Stimulated activated CD8-positive, alpha-beta memory T cell treated with anti-CD3 and anti-CD28 coated beads, Interleukin-4, amount 100 ng/mL, for 24 hours (primary cell): ENCODE measurements at regions not wholly inside any gene's neighbourhood (a gene's known extent, or its start where the extent isn't known, plus 50 kb on each side); places are given as distances from the start of the nearest gene placed in this dataset.
"Not testable (repeated sequence)": the region's sequence is repeated elsewhere in the genome, so short reads cannot be mapped to it uniquely, and the experiment has no call there.

Source experiments
- DNase-seq: peaks from one replicate; pipeline ENCODE4 v3.0.0-alpha.2; 2020; ENCODE audit warnings: low read depth

GRCh38 chr16:86888231-86889053, 310.1 kb downstream of the FOXL1 start:
- no peak for DNase-seq

DNA sequence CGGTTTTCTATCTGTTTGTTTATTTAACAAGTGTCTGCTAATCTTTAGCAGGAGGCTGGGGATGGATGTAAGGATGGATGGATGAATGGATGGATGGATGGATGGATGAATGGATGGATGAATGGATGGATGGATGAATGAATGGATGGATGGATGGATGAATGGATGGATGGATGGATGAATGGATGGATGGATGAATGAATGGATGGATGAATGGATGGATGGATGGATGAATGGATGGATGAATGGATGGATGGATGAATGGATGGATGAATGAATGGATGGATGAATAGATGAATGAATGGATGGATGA, 310.7 kb downstream of the FOXL1 start:
- DNase-seq = not testable (repeated sequence)

DNA sequence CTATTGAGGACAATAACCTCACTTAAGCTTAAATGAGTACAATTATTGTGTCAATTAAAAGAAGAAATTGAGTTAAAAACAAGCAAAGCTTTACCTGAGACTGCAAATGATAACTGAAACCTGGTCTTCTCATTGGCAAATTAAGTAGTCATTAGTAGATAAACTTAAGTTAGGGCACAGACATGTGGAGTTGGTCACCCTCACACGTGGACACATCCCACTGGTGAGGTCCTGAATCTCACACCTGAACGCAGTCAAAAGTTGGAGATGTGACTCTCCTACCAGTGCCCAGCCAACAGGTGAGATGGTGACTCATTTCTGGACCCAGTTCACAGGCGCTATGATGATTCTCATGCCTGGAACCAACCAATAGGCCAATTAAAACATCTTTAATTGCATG, 311.6 kb downstream of the FOXL1 start:
- DNase-seq = no peak

DNA sequence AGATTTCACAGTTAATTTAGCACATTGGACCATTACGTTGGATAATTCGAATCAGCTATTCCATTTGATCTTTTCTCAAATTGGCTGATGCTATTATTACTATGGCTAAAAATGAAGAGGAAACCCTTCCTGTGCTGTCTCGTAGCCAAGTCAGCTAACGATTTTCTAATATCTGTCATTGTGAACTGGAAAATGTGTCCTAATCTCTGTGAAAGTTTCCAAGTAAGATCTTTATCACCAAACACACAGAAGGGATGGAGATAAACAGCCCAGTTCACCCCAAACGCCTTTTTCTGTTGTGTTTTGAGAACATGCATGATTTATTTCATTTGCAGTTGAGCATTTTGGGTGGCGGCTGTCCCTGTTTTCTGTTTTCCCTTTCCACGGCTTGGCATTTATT, 312.8 kb downstream of the FOXL1 start:
- no peak for DNase-seq

DNA sequence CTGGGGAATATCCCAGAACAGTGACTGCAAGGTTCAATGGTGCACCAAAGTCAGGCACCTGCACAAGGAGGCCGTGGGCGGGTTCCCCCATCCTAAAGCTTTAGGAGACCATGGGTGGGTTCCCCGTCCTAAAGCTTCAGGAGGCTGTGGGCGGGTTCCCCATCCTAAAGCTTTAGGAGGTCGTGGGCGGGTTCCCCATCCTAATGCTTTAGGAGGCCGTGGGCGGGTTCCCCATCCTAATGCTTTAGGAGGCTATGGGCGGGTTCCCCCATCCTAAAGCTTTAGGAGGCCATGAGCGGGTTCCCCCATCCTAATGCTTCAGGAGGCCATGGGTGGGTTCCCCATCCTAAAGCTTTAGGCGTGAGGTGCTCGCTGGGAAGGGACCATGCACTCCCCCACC, 313.3 kb downstream of the FOXL1 start:
- no peak for DNase-seq

DNA sequence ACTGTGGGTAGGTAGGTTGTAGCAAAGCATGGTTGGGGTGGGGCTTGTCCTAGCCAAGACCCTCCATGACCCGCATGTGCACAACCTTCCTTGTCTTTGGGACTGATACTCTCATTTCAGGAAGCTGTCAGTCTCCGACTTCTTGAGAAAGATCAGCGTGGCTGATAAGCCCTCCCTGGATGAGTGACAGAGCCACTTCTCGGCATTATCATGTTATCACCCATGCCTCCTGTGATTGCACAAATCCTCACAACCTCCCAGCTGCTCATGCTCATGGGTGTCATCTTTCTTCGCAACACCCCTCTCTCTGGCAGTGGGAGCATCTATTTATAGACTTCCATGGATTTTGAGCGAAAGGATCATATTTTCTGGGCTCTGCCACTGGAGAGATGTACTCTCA, 314.2 kb downstream of the FOXL1 start:
- no peak for DNase-seq

DNA sequence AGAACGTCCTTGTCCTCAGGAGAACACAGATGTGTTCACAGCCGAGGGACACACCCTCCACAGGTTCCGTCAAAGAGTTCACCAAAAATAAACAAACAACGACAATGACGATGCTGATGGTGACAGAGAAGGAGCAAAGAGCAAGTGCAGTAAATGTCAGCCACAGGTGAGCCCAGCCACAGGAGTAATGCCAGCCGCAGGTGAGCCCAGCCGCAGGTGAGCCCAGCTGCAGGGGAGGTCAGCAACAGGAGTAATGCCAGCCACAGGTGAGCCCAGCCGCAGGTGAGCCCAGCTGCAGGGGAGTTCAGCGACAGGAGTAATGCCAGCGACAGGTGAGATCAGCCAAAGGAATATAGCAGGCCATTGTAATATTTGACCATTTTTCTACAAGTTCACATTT, 315.2 kb downstream of the FOXL1 start:
- no peak for DNase-seq

GRCh38 chr16:86894029-86894567, 315.7 kb downstream of the FOXL1 start:
- no peak for DNase-seq

DNA sequence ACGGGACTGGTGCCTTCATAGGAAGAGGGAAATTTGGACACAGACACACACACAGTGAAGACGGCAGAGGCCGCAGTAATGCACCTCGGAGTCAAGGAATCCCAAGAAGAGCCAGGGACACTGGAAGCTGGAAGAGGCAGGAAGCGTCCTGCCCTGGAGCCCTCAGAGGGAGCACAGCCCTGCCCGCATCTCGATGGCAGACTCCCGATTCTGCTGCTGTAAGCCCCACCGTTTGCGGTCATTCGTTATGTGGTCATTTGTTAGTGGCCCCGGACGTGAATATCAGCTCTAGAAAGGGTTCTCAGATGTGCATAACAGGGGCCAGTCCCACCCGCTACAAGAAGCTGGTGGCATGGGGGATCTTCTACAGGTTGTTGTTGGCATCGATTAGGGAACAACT, 316.6 kb downstream of the FOXL1 start:
- DNase-seq = no peak

DNA sequence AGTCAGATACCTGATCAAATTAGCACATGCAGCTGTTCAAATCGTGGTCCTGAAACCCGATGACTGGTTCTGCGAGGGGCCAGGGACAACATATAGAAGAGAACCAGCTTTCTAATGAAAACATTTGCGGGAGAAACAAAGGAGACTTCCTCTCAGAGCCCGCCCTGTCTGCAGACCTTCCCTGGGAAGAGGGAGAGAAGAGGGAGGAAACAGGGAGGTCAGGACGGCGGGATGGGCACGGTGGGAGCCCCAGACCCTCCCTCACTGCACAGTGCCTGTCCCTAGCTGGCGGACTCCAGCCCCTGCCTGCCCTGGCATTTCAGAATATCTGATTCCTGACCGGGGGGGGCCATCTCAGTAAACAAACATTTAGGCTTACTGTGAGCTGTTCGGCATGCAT, 317.3 kb downstream of the FOXL1 start:
- DNase-seq = no peak

GRCh38 chr16:86896976-86897375, 318.6 kb downstream of the FOXL1 start:
- DNase-seq = no peak

DNA sequence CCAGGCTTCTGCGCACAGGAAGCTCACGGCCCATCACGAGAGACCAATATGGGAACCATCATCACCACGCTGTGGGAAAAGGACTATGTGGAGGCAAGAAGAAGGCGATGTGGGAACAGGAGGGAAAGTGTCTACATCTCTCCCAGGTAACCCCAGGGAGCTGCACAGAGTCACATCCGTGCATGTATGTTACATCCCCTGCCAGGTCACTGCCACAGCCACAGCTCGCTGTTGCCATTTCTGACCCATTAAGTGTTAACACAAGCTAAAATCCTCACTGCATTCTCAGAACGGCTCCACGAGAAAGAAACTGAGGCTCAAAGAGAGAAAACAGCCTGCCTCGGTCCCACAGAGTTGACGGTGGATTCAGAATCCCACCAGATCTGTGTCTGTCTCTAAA, 319.1 kb downstream of the FOXL1 start:
- no peak for DNase-seq

GRCh38 chr16:86898386-86898785, 320.0 kb downstream of the FOXL1 start:
- DNase-seq = no peak

DNA sequence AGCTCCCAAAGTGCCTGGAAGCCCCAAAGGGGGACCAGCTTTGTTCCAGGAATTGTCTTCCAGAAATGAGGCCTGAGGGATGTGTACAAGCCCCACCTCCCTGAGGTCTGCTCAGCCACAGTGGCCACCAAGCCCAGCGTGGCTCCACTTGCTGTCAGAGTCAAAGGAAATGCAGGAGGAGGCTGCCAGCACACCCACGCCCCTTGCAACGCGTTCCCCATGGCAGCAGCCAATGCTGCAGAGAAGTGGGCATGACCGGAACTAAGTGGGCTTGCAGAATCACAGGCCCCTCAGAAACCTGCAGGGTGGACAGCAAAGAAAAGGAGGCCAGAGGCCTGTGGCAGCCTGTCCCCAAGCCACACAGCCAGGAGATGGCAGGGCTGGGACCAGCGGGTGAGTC, 320.8 kb downstream of the FOXL1 start:
- no peak for DNase-seq

DNA sequence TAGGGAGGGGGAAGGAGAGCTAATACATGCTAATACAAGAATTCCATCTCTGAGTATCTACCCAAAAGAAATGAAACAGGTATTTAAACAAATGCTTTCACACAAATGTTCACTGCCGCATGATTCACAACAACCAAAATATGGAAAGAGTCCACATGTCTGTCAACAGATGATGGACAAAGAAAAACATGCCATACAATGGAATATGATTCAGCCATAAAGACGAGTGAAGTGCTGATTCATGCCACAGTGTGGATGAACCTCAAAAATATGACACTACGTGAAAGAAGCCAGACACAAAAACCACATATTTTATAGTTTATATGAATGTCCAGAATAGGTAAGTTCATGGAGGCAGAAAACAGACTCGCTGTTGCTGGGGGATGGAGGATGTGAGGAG, 321.4 kb downstream of the FOXL1 start:
- DNase-seq = no peak

DNA sequence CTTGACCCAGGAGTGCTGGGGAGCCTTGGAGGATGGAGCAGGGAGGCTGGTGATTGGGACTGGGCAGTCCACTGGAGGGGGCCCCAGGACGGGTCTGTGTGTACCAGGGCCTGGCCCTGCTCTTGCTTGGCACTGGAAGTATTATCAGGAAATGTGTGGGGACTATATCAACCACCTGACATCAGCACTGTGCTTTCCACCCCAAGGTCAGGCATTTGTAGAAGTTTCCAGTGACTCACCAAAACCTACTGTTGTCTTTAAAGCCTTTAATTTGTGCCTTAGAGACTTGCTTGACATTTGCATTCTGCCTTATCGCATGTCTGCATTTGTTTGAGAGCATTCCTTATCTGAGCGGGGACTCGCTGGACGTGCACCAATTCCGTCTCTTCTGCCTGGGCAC, 323.1 kb downstream of the FOXL1 start:
- DNase-seq = no peak

DNA sequence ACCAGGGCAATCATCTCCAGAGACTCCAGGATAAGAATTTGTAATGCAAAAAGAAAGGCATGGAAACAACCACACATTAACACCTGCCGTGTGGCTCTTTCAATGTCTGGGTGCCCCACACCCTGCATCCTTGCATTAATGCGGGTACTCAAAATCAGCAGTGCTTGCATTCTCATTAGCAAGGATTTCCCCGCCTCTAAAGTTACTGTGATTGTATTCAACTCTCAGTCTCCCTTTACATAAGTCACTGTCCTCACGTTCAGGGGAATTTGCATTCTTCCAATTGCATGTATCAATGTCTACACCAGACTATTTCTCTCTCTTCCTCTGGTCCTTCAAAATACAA, 324.3 kb downstream of the FOXL1 start:
- no peak for DNase-seq

- DNase-seq = no peak
Observed at GRCh38 chr16:86903068-86903467, 324.7 kb downstream of the FOXL1 start.

DNA sequence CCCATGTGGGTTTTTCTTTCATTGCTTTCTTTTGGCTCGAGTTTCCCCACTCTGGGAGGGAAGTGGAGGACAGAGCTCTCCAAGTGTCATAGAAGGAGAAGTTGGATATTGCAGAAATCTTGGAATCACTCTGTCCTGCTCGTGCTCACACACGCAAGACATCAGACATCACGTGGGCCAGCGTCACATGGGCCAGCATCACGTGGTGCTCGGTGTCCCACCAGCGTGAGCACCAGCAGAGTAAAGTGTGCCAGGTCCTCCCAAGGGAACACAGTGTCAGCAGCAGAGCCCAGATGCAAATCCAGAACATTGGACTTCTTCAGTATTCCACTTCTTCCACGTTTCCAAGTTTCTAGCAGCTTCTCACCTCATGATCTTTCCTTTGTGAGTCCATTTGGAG, 327.0 kb downstream of the FOXL1 start:
- no peak for DNase-seq

- DNase-seq = no peak
Observed at GRCh38 chr16:86906623-86907022, 328.3 kb downstream of the FOXL1 start.

DNA sequence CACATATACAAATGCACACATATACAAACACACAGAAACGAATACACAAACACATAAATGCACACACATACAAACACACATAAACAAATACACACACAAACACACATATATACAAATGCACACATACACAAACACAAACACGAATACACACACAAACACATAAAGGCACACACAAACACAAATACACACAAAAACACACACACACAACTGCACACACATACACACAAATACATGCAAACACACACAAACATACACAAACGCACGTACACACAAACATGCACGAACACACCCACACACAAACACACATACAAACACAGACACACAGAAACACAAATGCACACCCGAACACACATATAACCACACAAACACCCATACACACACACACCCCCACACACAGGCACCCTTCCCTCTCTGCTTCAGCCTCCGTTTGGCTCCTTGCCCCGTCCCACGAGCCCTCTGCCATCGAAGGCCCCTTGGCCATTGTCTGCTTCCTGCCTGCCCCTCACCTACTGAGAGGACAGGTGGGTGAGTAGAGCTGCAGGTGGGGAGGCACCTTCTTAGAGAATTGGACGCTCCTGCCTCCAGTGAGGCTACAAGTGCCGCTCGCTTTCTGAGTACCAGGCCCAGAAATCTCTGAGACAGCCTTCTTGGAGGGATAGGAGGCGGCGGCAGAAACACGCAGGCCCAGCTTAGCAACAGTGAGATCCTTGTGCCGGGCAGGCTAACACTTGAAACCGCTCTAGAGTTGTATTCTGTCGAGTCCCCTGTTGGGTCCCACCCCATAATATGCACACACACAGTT, 331.2 kb downstream of the FOXL1 start:
- DNase-seq = no peak

- no peak for DNase-seq
Observed at GRCh38 chr16:86910161-86910769, 331.9 kb downstream of the FOXL1 start.

GRCh38 chr16:86911437-86911958, 333.1 kb downstream of the FOXL1 start:
- no peak for DNase-seq
